ENCODE measurements at regions not wholly inside any gene's neighbourhood (a gene's known extent, or its start where the extent isn't known, plus 50 kb on each side); places are given as distances from the start of the nearest gene placed in this dataset.

GRCh38 chr4:27184508-27185155 is 324.0 kb downstream of the STIM2 start:
- no peak for ATAC-seq (ENCODE audit: low FRiP score in 2 of 2)
- Histone ChIP-seq H3K4me1 (no peaks in the 10 kb centered on the region), H3K36me3 (no peaks in the 10 kb centered on the region), H3K4me3 (no peak overlapping the region), H3K9me3 (no peaks in the 10 kb centered on the region), H3K27me3 (no peaks in the 10 kb centered on the region), H3K27ac (no peak overlapping the region)
- no peak for DNase-seq
- WGBS, 2 donors, result 58 to 70% methylated on average over 6 of the region's 6 CpGs
- TF ChIP-seq POLR2A (IDR thresholded peaks at IDR 0.05) (no peak), POLR2AphosphoS5 (IDR thresholded peaks at IDR 0.05) (no peak), CTCF (IDR thresholded peaks at IDR 0.05) (no peak), EP300 (IDR thresholded peaks at IDR 0.05) (no peak)

DNA sequence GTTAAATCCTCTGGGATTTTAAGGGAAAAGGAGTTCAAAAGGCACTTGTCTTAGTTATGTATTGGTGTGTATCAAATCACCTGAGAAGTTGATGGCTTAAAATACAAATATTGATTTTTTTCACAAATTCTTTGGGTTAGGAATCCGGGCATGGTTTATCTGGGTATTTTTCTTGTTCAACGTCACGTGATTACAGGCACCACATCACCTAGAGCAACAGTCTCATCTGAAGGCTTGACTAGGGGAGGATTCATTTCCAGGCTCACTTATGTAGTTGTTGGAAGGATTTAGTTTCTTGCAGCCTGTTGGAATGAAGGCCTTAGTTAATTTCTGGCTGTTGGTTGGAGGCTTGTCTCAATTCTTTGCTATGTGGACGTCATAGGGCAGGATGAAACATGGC is 326.1 kb downstream of the STIM2 start:
- Histone ChIP-seq H3K27ac (no peak overlapping the region), H3K9me3 (no peaks in the 10 kb centered on the region), H3K27me3 (no peaks in the 10 kb centered on the region), H3K36me3 (no peaks in the 10 kb centered on the region), H3K4me3 (no peak overlapping the region), H3K4me1 (no peaks in the 10 kb centered on the region)
- no peak for TF ChIP-seq POLR2AphosphoS5 (IDR thresholded peaks at IDR 0.05)
- no peak for TF ChIP-seq CTCF (IDR thresholded peaks at IDR 0.05)
- TF ChIP-seq POLR2A (IDR thresholded peaks at IDR 0.05), result no peak
- TF ChIP-seq EP300 (IDR thresholded peaks at IDR 0.05), result no peak
- no peak for ATAC-seq (ENCODE audit: low FRiP score in 2 of 2)
- WGBS, 2 donors, result 80 to 87% methylated on average over 4 of the region's 4 CpGs
- no peak for DNase-seq

DNA sequence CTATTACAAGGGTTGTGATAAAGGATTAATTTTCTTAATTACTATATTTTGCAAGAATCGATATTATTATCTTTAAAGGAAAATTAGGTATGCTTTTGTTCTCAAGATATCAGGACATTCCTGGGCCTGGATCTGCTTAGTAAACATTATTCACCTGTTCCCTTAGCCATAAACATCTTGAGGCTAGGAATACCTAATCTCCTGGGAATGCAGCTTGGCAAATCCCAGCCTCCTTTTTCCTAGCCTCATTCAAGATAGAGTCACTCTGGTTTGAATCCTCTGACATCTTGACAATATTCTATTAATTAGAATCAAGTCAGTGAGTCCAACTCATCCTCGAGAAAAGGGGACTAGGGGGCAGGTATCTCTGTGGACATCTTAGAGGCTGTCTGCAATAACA is 327.1 kb downstream of the STIM2 start:
- no peaks in the 10 kb centered on the region for H3K4me1 ChIP-seq
- ATAC-seq (ENCODE audit: low FRiP score in 2 of 2) (no peak), DNase-seq (no peak)
- no peaks in the 10 kb centered on the region for H3K36me3 ChIP-seq
- H3K4me3 ChIP-seq, result no peak overlapping the region
- TF ChIP-seq EP300 (IDR thresholded peaks at IDR 0.05), result no peak
- TF ChIP-seq POLR2A (IDR thresholded peaks at IDR 0.05), result no peak
- no peak for TF ChIP-seq CTCF (IDR thresholded peaks at IDR 0.05)
- TF ChIP-seq POLR2AphosphoS5 (IDR thresholded peaks at IDR 0.05), result no peak
- no peak overlapping the region for H3K27ac ChIP-seq
- 81 to 84% methylated on average over 2 of the region's 2 CpGs for WGBS, 2 donors
- no peaks in the 10 kb centered on the region for H3K27me3 ChIP-seq
- H3K9me3 ChIP-seq, result no peaks in the 10 kb centered on the region

- no peaks in the 10 kb centered on the region for H3K27me3 ChIP-seq
- H3K4me3 ChIP-seq, result no peak overlapping the region
- H3K4me1 ChIP-seq, result no peaks in the 10 kb centered on the region
- TF ChIP-seq CTCF (IDR thresholded peaks at IDR 0.05), result no peak
- no peak for TF ChIP-seq POLR2A (IDR thresholded peaks at IDR 0.05)
- TF ChIP-seq POLR2AphosphoS5 (IDR thresholded peaks at IDR 0.05), result no peak
- TF ChIP-seq EP300 (IDR thresholded peaks at IDR 0.05), result no peak
- H3K36me3 ChIP-seq, result no peaks in the 10 kb centered on the region
- DNase-seq (no peak), ATAC-seq (ENCODE audit: low FRiP score in 2 of 2) (no peak)
- H3K27ac ChIP-seq, result no peak overlapping the region
- 59 to 72% methylated on average over 6 of the region's 6 CpGs for WGBS, 2 donors
- no peaks in the 10 kb centered on the region for H3K9me3 ChIP-seq
Observed at GRCh38 chr4:27189683-27190082, 329.0 kb downstream of the STIM2 start.

- Histone ChIP-seq H3K27ac (no peak overlapping the region), H3K36me3 (no peaks in the 10 kb centered on the region), H3K4me3 (no peak overlapping the region), H3K9me3 (no peaks in the 10 kb centered on the region), H3K27me3 (no peaks in the 10 kb centered on the region), H3K4me1 (no peaks in the 10 kb centered on the region)
- DNase-seq (no peak), ATAC-seq (ENCODE audit: low FRiP score in 2 of 2) (no peak)
- TF ChIP-seq POLR2AphosphoS5 (IDR thresholded peaks at IDR 0.05), result no peak
- no peak for TF ChIP-seq POLR2A (IDR thresholded peaks at IDR 0.05)
- no peak for TF ChIP-seq EP300 (IDR thresholded peaks at IDR 0.05)
- TF ChIP-seq CTCF (IDR thresholded peaks at IDR 0.05), result no peak
- WGBS, 2 donors, result 42 to 44% methylated on average over 1 of the region's 1 CpG
Observed at GRCh38 chr4:27191592-27191991, 331.0 kb downstream of the STIM2 start.
